Stimulated activated memory B cell treated with anti-CD40 and anti-IgM and Interleukin-4, amounts not matched to agents 10 μg/mL and 1 μg/mL and 100 μg/mL, for 72 hours (primary cell): ENCODE measurements at regions not wholly inside any gene's neighbourhood (a gene's known extent, or its start where the extent isn't known, plus 50 kb on each side); places are given as distances from the start of the nearest gene placed in this dataset.

Experiments
- ATAC-seq: fragments of 150-1000 bp; cut with Tn5 transposase; 2 replicates; pipeline ENCODE4 v1.10.0; 2021
- H3K27ac Mint-ChIP-seq: one replicate; pipeline ENCODE4 v1.8.0; 2022; ENCODE audit warnings: mild to moderate bottlenecking, mixed read lengths
- H3K27me3 Mint-ChIP-seq: one replicate; pipeline ENCODE4 v1.8.0; 2022; ENCODE audit warnings: mixed read lengths
- H3K36me3 Mint-ChIP-seq: one replicate; pipeline ENCODE4 v1.8.0; 2022; ENCODE audit warnings: mixed read lengths
- H3K4me1 Mint-ChIP-seq: one replicate; pipeline ENCODE4 v1.8.0; 2022; ENCODE audit warnings: mixed read lengths
- H3K4me3 Mint-ChIP-seq: one replicate; pipeline ENCODE4 v1.8.0; 2022; ENCODE audit warnings: mild to moderate bottlenecking, moderate library complexity, mixed read lengths
- H3K9me3 Mint-ChIP-seq: one replicate; pipeline ENCODE4 v1.8.0; 2022; ENCODE audit warnings: mixed read lengths

- Mint-ChIP-seq H3K4me3 (no peak overlapping the region), H3K27ac (no peak overlapping the region), H3K4me1 (peaks cover 7% of the 10 kb centered on the region), H3K36me3 (peaks cover 4% of the 10 kb centered on the region), H3K9me3 (peaks cover 7% of the 10 kb centered on the region), H3K27me3 (peaks cover 38% of the 10 kb centered on the region)
- no peak for ATAC-seq
These were observed 107.7 kb upstream of the MPP7 start for GRCh38 chr10:28410420-28411135.

GRCh38 chr10:28411136-28411460 lies 108.2 kb upstream of the MPP7 start:
- Mint-ChIP-seq H3K9me3 (peaks cover 7% of the 10 kb centered on the region), H3K36me3 (peaks cover 4% of the 10 kb centered on the region), H3K4me3 (no peak overlapping the region), H3K27ac (no peak overlapping the region), H3K27me3 (peaks cover 44% of the 10 kb centered on the region), H3K4me1 (peaks cover 7% of the 10 kb centered on the region)
- ATAC-seq, result no peak

DNA sequence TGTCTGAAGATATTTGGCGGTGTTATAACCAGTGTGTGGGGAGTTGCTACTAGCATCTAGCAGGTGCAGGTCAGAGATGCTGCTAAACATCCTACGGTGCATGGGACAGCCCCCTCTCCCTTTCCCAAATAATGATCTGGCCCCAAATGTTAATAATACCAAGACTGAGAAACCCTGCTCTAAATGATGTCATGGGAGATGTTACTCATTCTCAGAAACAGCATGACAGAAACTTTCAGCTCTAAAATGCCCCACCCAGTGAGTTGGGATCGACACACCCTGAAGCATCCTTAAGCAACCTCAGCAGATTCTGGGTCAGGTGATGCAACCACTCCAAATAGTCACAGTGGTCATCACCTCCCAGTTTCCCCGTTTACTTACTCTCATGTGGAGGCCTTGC lies 108.8 kb upstream of the MPP7 start:
- H3K36me3 Mint-ChIP-seq, result peaks cover 4% of the 10 kb centered on the region
- peaks cover 7% of the 10 kb centered on the region for H3K4me1 Mint-ChIP-seq
- peaks cover 7% of the 10 kb centered on the region for H3K9me3 Mint-ChIP-seq
- H3K27ac Mint-ChIP-seq, result no peak overlapping the region
- peaks cover 45% of the 10 kb centered on the region for H3K27me3 Mint-ChIP-seq
- no peak overlapping the region for H3K4me3 Mint-ChIP-seq
- peak; percentile 83 for ATAC-seq

DNA sequence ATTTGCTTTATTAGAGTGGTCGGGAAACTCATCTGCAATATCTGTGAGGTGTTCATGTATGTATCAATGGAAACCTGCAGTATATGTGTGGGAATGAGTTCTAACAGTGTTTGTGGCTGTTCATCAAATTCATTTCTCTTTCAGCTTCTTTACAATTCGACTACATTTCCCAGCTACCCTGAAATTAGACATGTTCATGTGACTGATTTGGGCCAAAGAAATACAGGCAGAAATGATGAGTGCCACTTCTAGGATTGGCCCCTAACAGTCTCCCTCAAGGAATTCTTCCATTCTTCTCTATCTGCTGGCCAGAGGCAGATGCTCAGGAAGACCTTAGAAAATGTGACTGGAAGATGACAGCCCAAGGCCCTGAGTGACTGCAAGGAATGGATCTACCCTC lies 114.8 kb upstream of the WAC start:
- Mint-ChIP-seq H3K27ac (no peak overlapping the region), H3K27me3 (peaks cover 33% of the 10 kb centered on the region), H3K9me3 (no peaks in the 10 kb centered on the region), H3K4me3 (no peak overlapping the region), H3K36me3 (no peaks in the 10 kb centered on the region), H3K4me1 (no peaks in the 10 kb centered on the region)
- ATAC-seq, result no peak

DNA sequence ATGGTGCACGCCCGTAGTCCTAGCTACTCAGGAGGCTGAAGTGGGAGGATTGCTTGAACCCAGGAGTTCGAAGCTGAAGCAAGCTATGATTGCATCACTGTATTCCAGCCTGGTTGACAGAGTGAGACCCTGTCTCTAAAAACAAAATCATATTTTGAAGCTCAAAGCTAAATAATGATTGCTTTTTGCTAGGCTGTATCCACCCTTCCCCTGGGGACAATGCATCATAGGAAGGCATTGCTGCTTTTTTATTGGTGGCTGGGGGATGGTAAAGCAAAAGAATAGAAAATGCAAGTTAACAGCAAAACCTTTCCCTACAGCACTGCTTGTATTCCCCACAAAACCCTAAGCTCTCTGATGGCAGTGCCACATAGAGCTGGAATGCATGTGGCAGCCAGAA lies 107.5 kb upstream of the WAC start:
- Mint-ChIP-seq H3K27ac (no peak overlapping the region), H3K4me3 (no peak overlapping the region), H3K36me3 (no peaks in the 10 kb centered on the region), H3K27me3 (peaks cover 18% of the 10 kb centered on the region), H3K4me1 (no peaks in the 10 kb centered on the region), H3K9me3 (no peaks in the 10 kb centered on the region)
- ATAC-seq, result no peak

DNA sequence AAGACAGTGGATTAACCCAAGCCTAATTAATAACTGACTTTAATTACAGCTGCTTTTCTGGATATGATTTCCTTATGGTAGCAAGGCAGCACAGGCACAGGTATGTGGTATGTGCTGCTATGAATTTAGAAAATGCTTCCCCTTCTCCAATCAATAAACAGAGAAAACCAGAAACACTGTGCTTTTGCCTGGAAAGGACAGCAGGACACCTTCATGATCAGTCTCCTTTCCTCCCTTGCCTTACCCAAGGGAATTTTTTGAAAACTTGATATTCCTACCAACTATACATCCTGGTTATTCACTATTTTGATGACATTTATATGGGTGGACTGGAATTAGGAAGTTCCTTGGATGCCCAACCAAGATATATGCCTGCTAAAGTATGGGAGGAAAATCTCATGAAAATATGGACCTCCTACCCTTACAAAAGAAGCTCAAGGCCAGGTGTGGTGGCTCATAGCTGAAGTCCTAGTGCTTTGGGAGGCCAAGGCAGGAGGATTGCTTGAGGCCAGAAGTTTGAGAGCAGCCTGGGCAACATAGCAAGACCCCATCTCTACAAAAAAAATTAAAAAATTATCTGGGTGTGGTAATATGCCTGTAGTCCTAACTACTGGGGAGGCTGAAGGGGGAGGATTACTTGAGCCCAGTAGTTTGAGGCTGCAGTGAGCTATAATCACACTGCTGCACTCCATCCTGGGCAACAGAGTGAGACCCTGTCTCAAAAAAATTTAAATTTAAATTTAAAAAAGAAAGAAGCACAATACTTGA lies 106.3 kb upstream of the WAC start:
- no peaks in the 10 kb centered on the region for H3K4me1 Mint-ChIP-seq
- H3K9me3 Mint-ChIP-seq, result no peaks in the 10 kb centered on the region
- H3K27me3 Mint-ChIP-seq, result peaks cover 17% of the 10 kb centered on the region
- H3K4me3 Mint-ChIP-seq, result no peak overlapping the region
- no peaks in the 10 kb centered on the region for H3K36me3 Mint-ChIP-seq
- ATAC-seq, result no peak
- H3K27ac Mint-ChIP-seq, result no peak overlapping the region

- ATAC-seq, result no peak
- Mint-ChIP-seq H3K27me3 (peaks cover 17% of the 10 kb centered on the region), H3K9me3 (no peaks in the 10 kb centered on the region), H3K36me3 (no peaks in the 10 kb centered on the region), H3K4me1 (peaks cover 7% of the 10 kb centered on the region), H3K27ac (no peak overlapping the region), H3K4me3 (no peak overlapping the region)
These were observed 105.5 kb upstream of the WAC start for GRCh38 chr10:28427376-28427775.

DNA sequence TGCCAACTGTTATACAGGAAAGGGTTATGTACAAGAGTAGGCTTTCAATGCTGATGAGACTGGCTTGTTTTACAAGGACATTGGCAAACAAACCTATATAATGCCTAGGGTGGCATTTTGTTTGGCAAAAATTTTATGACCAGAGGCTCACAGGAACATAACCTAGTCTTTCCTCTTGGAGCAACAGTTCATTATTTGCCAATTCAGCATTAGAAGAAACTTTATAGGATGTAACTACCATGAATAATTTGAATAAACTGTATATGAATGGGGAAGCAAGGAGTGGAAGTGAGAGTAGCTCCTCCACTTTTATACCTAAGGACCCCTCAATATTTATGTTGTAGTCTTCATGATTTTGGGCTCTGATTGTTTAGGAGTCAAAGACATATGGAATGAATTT lies 103.9 kb upstream of the WAC start:
- Mint-ChIP-seq H3K4me1 (peaks cover 8% of the 10 kb centered on the region), H3K27ac (no peak overlapping the region), H3K9me3 (no peaks in the 10 kb centered on the region), H3K27me3 (peaks cover 2% of the 10 kb centered on the region), H3K36me3 (no peaks in the 10 kb centered on the region), H3K4me3 (no peak overlapping the region)
- no peak for ATAC-seq

DNA sequence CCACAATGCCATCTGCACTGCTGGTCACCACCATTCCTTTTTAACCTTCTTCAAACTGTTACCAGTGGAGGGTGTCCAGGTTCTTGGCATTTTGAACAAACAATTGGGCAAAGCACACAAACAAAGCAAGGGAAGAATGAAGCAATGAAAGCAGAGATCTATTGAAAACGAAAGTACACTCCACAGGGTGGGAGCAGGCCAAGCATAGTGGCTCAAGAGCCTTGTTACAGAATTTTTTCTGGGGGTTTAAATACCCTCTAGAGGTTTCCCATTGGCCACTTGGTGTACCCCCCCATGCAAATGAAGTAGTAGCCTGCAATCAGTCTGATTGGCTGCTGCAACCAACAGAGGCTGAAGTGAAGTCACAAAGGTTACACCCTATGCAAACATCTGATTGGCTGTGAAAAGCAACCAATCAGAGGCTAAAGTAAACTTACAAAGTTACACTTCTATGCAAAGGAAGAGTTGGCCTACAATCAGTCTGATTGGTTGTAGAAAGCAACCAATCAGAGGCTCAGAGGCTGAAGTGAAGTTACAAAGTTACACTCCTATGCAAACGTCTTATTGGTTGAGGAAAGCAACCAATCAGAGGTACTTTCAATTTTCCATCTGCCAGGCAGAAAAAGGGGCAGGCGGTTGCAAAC lies 103.2 kb upstream of the WAC start:
- Mint-ChIP-seq H3K36me3 (no peaks in the 10 kb centered on the region), H3K27ac (no peak overlapping the region), H3K27me3 (no peaks in the 10 kb centered on the region), H3K9me3 (no peaks in the 10 kb centered on the region), H3K4me3 (no peak overlapping the region), H3K4me1 (peaks cover 8% of the 10 kb centered on the region)
- ATAC-seq, result no peak

DNA sequence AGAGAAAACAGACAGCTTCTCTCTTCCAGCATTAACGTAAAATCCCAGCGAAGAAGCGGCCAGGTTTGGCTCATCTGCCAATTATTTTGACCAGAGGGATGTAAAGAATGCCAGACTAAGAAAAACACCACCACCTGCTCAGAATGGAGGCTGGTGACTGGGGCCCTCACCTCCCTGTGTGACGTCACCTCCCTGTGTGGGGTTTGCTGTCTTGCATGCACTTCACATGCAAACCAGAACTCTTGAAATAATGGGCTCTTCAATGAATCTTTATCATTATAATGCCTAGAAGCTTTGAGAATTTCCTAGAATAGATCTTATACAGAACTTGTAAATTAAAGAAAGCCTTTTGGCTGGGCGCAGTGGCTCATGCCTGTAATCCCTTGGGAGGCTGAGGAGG lies 101.8 kb upstream of the WAC start:
- H3K4me3 Mint-ChIP-seq, result no peak overlapping the region

GRCh38 chr10:28432210-28432676 lies 100.7 kb upstream of the WAC start:
- H3K4me1 Mint-ChIP-seq, result peaks cover 8% of the 10 kb centered on the region
- H3K36me3 Mint-ChIP-seq, result no peaks in the 10 kb centered on the region
- H3K27me3 Mint-ChIP-seq, result no peaks in the 10 kb centered on the region
- no peaks in the 10 kb centered on the region for H3K9me3 Mint-ChIP-seq
- H3K27ac Mint-ChIP-seq, result peak overlapping the region; percentile 31
- peak overlapping the region; percentile 52 for H3K4me3 Mint-ChIP-seq
- ATAC-seq, result no peak

More for the DNA sequence above, 101.8 kb upstream of the WAC start:
- Mint-ChIP-seq H3K36me3 (no peaks in the 10 kb centered on the region), H3K27ac (no peak overlapping the region), H3K9me3 (no peaks in the 10 kb centered on the region), H3K4me1 (peaks cover 8% of the 10 kb centered on the region), H3K27me3 (no peaks in the 10 kb centered on the region)
- ATAC-seq, result no peak

GRCh38 chr10:28434063-28434462 lies 98.9 kb upstream of the WAC start:
- Mint-ChIP-seq H3K27ac (no peak overlapping the region), H3K27me3 (peaks cover 11% of the 10 kb centered on the region), H3K4me3 (no peak overlapping the region), H3K9me3 (no peaks in the 10 kb centered on the region), H3K36me3 (no peaks in the 10 kb centered on the region), H3K4me1 (peaks cover 8% of the 10 kb centered on the region)
- ATAC-seq, result no peak

- Mint-ChIP-seq H3K9me3 (no peaks in the 10 kb centered on the region), H3K27me3 (peaks cover 21% of the 10 kb centered on the region)
These were observed 90.5 kb upstream of the WAC start for GRCh38 chr10:28442403-28442802.

GRCh38 chr10:28444031-28444430 lies 88.9 kb upstream of the WAC start:
- Mint-ChIP-seq H3K4me1 (no peaks in the 10 kb centered on the region), H3K36me3 (no peaks in the 10 kb centered on the region), H3K27me3 (peaks cover 11% of the 10 kb centered on the region), H3K27ac (no peak overlapping the region), H3K9me3 (no peaks in the 10 kb centered on the region), H3K4me3 (no peak overlapping the region)
- ATAC-seq, result no peak

More at GRCh38 chr10:28442403-28442802, 90.5 kb upstream of the WAC start:
- Mint-ChIP-seq H3K4me1 (no peaks in the 10 kb centered on the region), H3K27ac (no peak overlapping the region), H3K4me3 (no peak overlapping the region), H3K36me3 (no peaks in the 10 kb centered on the region)
- no peak for ATAC-seq

DNA sequence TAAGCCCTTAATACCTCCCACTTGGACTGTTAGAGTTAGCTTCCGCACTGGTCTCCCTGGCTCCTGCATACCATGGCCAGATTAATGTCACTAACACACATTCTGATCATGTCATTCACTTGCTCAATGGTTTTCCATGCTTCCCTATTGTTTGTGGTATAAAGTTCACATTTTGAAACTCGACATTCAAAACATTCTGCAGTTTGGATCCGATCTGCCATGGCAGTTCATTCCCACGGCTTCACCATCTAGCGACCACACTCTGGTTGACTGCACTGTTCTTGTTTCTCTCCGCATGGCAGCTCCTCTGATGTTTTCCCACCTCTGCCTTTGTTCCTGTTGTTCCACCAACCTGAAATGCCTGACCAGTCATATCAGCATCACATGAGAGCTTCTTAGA lies 87.4 kb upstream of the WAC start:
- Mint-ChIP-seq H3K27ac (no peak overlapping the region), H3K4me1 (no peaks in the 10 kb centered on the region), H3K27me3 (peaks cover 5% of the 10 kb centered on the region), H3K9me3 (no peaks in the 10 kb centered on the region), H3K36me3 (no peaks in the 10 kb centered on the region), H3K4me3 (no peak overlapping the region)
- no peak for ATAC-seq

DNA sequence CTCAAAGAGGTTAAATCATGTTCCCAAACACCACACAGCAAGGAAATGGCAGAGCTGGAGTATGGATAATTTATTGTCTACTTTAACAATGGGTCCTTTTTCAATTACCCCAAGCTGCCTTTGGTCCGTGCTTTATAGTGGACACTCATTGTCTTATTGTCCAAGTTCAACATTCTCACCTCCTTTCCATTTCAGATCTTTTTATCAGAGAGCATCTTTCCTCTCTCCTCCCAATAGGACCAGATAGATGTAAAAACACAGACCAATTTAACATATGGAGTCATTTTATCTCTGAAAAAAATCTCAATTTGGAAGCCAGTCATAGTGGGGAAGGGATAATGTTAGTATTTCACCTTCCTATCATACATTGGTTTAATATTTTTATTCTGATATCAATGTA lies 83.5 kb upstream of the WAC start:
- H3K36me3 Mint-ChIP-seq, result no peaks in the 10 kb centered on the region
- no peak overlapping the region for H3K4me3 Mint-ChIP-seq
- H3K9me3 Mint-ChIP-seq, result no peaks in the 10 kb centered on the region
- no peaks in the 10 kb centered on the region for H3K4me1 Mint-ChIP-seq
- H3K27me3 Mint-ChIP-seq, result peaks cover 17% of the 10 kb centered on the region
- H3K27ac Mint-ChIP-seq, result no peak overlapping the region
- no peak for ATAC-seq
